A673 (cell line): ENCODE measurements at regions not wholly inside any gene's neighbourhood (a gene's known extent, or its start where the extent isn't known, plus 50 kb on each side); places are given as distances from the start of the nearest gene placed in this dataset.

Experiments
- BruUV-seq: library from RNA; stranded (reverse); fragments of 400-500 nt; replicated peaks from 2 replicates; lab custom pipeline; 2021; lab: Mats Ljungman, UMichigan
- CTCF ChIA-PET: fragments of 300-600 bp; sonication (Branson Sonifier 250); formaldehyde crosslinking; loops from one replicate; lab custom pipeline; 2022; ENCODE audit warnings: antibody characterized with exemption; lab: Charles Lee
- POLR2A ChIA-PET: fragments of 300-600 bp; sonication (Branson Sonifier 250); formaldehyde crosslinking; loops from one replicate; lab custom pipeline; 2022; ENCODE audit warnings: antibody characterized with exemption; ENCODE audit not compliant: low non-redundant PET; lab: Charles Lee
- DNase-seq: peaks from one replicate; pipeline ENCODE4 v3.0.0-alpha.2; 2015; ENCODE audit warnings: low spot score
- H3K27ac ChIP-seq: fragments of 200-600 bp; sonication (generic); 2 replicates; pipeline ENCODE4 v1.5.1; 2016; ENCODE audit warnings: mixed run types, low read depth, mild to moderate bottlenecking, mixed read lengths, antibody characterized with exemption, low read length; ENCODE audit not compliant: poor library complexity, severe bottlenecking
- H3K27me3 ChIP-seq: fragments of 200-600 bp; sonication (generic); replicated peaks from 2 replicates; pipeline ENCODE4 v1.6.1; 2017; ENCODE audit warnings: mixed run types, low read depth, mild to moderate bottlenecking, mixed read lengths, antibody characterized with exemption, low read length; ENCODE audit not compliant: insufficient read depth, poor library complexity
- H3K36me3 ChIP-seq: fragments of 200-600 bp; sonication (generic); 2 replicates; pipeline ENCODE4 v1.6.1; 2016; ENCODE audit warnings: mixed run types, mild to moderate bottlenecking, mixed read lengths, antibody characterized with exemption, low read length; ENCODE audit not compliant: insufficient read depth, poor library complexity, severe bottlenecking
- H3K4me1 ChIP-seq: fragments of 200-600 bp; sonication (generic); 2 replicates; pipeline ENCODE4 v1.6.1; 2017; ENCODE audit warnings: mixed run types, mild to moderate bottlenecking, mixed read lengths, antibody characterized with exemption, low read length; ENCODE audit not compliant: insufficient read depth, poor library complexity, severe bottlenecking
- H3K4me3 ChIP-seq: fragments of 200-600 bp; sonication (generic); 2 replicates; pipeline ENCODE4 v1.5.1; 2016; ENCODE audit warnings: low read depth, mixed run types, mild to moderate bottlenecking, mixed read lengths, low read length; ENCODE audit not compliant: poor library complexity, severe bottlenecking
- H3K9me3 ChIP-seq: fragments of 200-600 bp; sonication (generic); 2 replicates; pipeline ENCODE4 v1.6.1; 2016; ENCODE audit warnings: mixed run types, low read depth, mild to moderate bottlenecking, mixed read lengths, antibody characterized with exemption, low read length; ENCODE audit not compliant: poor library complexity, severe bottlenecking
- EZH2 ChIP-seq: fragments of 200-600 bp; sonication (generic); IDR thresholded peaks from 2 replicates; pipeline ENCODE4 v1.6.1; 2017; ENCODE audit warnings: borderline replicate concordance, low read depth, mild to moderate bottlenecking, mixed read lengths, antibody characterized with exemption, low read length; ENCODE audit not compliant: poor library complexity, severe bottlenecking
- intact Hi-C: fragments of 100-400 bp; cut with micrococcal nuclease; formaldehyde crosslinking; loops from one replicate; pipeline ENCODE4 v1.10.0; 2022; ENCODE audit not compliant: unreplicated experiment
- TF ChIP-seq, protein P1 (sequence below): fragments of 300-800, 200-600 bp; sonication (generic); conservative IDR thresholded peaks from 2 replicates; pipeline ENCODE4 v1.5.1; 2017; ENCODE audit warnings: low read depth, mild to moderate bottlenecking, antibody characterized with exemption, low read length, moderate library complexity, mixed read lengths

- CTCF ChIA-PET, result no interaction called here
- TF ChIP-seq, protein P1, sequence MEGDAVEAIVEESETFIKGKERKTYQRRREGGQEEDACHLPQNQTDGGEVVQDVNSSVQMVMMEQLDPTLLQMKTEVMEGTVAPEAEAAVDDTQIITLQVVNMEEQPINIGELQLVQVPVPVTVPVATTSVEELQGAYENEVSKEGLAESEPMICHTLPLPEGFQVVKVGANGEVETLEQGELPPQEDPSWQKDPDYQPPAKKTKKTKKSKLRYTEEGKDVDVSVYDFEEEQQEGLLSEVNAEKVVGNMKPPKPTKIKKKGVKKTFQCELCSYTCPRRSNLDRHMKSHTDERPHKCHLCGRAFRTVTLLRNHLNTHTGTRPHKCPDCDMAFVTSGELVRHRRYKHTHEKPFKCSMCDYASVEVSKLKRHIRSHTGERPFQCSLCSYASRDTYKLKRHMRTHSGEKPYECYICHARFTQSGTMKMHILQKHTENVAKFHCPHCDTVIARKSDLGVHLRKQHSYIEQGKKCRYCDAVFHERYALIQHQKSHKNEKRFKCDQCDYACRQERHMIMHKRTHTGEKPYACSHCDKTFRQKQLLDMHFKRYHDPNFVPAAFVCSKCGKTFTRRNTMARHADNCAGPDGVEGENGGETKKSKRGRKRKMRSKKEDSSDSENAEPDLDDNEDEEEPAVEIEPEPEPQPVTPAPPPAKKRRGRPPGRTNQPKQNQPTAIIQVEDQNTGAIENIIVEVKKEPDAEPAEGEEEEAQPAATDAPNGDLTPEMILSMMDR, result no peak
- TF ChIP-seq EZH2, result no peak
- no peak for DNase-seq
- intact Hi-C loops, result no loop called here
- Histone ChIP-seq H3K27me3 (no peaks in the 10 kb centered on the region), H3K9me3 (no peaks in the 10 kb centered on the region), H3K4me3 (no peak overlapping the region), H3K27ac (no peak overlapping the region), H3K4me1 (peaks cover 14% of the 10 kb centered on the region), H3K36me3 (no peaks in the 10 kb centered on the region)
- no TSS peak for BruUV-seq
- POLR2A ChIA-PET, result no interaction called here
Measured at GRCh38 chr14:84535976-84536375, 994.0 kb upstream of the FLRT2 start.

DNA sequence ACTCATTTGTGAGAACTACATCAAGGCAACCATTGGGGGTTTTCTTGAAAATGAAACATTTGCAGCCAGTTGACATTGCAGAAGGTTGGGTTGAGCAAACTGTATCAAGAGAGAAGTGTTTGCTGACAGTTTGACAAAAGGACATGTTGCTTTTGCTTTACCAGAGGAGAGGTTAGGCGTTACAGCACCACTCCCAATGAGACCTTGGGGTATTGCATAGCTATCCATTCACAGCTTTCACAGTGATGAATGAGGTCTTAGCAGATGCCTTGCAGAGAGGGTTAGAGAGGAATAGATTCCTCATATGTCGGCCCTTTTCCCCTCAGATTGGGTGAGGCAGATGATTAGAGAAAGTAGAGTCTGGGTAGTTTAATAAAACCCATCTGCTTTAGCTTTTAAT lies 988.9 kb upstream of the FLRT2 start:
- no TSS peak for BruUV-seq
- no peak overlapping the region for H3K4me3 ChIP-seq
- POLR2A ChIA-PET, result no interaction called here
- DNase-seq, result no peak
- H3K36me3 ChIP-seq, result no peaks in the 10 kb centered on the region
- H3K9me3 ChIP-seq, result no peaks in the 10 kb centered on the region
- peaks cover 11% of the 10 kb centered on the region for H3K4me1 ChIP-seq
- CTCF ChIA-PET, result no interaction called here
- intact Hi-C loops, result no loop called here
- H3K27ac ChIP-seq, result no peak overlapping the region
- TF ChIP-seq, protein P1, result no peak
- no peak for TF ChIP-seq EZH2
- H3K27me3 ChIP-seq, result no peaks in the 10 kb centered on the region

GRCh38 chr14:84543859-84544258 lies 986.1 kb upstream of the FLRT2 start:
- no peak overlapping the region for H3K27ac ChIP-seq
- no peak for DNase-seq
- TF ChIP-seq, protein P1, result no peak
- TF ChIP-seq EZH2, result no peak
- ChIA-PET CTCF (no interaction called here), POLR2A (no interaction called here)
- no peaks in the 10 kb centered on the region for H3K27me3 ChIP-seq
- H3K4me1 ChIP-seq, result peaks cover 4% of the 10 kb centered on the region
- no peak overlapping the region for H3K4me3 ChIP-seq
- H3K9me3 ChIP-seq, result no peaks in the 10 kb centered on the region
- intact Hi-C loops, result no loop called here
- H3K36me3 ChIP-seq, result no peaks in the 10 kb centered on the region
- BruUV-seq, result no TSS peak
